ENCODE measurements at regions not wholly inside any gene's neighbourhood (a gene's known extent, or its start where the extent isn't known, plus 50 kb on each side); places are given as distances from the start of the nearest gene placed in this dataset.

- intact Hi-C loops (cut with micrococcal nuclease) (no loop called here), dilution Hi-C loops (cut with MboI; ENCODE audit: extremely low pct_ligation_motif_present, low sequenced_read_pairs) (no loop called here)
- no peak for DNase-seq (ENCODE audit: low read depth, low spot score)
- Histone ChIP-seq H3K27ac (ENCODE audit: insufficient read depth, low read depth, low read length) (no peak overlapping the region), H3K27me3 (ENCODE audit: control insufficient read depth in 2 of 2, insufficient read depth in 2 of 2, low read length in 2 of 2) (peaks cover 0 to 2% of the 10 kb centered on the region in 2 experiments), H3K36me3 (ENCODE audit: control insufficient read depth in 2 of 2, extremely low read depth in 1 of 2, insufficient read depth in 2 of 2, low read length in 2 of 2) (no peaks in the 10 kb centered on the region), H3K9ac (replicated peaks; ENCODE audit: extremely low read depth, insufficient read depth, low read length) (no peak overlapping the region), H3K4me2 (ENCODE audit: insufficient read depth, low read length) (no peak overlapping the region), H3K79me2 (ENCODE audit: control insufficient read depth, insufficient read depth, low read length) (no peaks in the 10 kb centered on the region), H4K20me1 (replicated peaks; ENCODE audit: control insufficient read depth, extremely low read depth, insufficient read depth, low read length) (no peaks in the 10 kb centered on the region), H2AFZ (ENCODE audit: low read depth, low read length) (no peak overlapping the region), H3K4me3 (replicated peaks in 1 of 3; ENCODE audit: insufficient read depth in 1 of 3, low read depth in 1 of 3, low read length in 3 of 3) (no peak overlapping the region), H3K9me3 (replicated peaks; ENCODE audit: control insufficient read depth, insufficient read depth, low read length) (no peaks in the 10 kb centered on the region), H3K4me1 (ENCODE audit: control insufficient read depth, extremely low read depth, insufficient read depth, low read length) (no peaks in the 10 kb centered on the region), H3K9me1 (replicated peaks; ENCODE audit: control insufficient read depth, extremely low read depth, insufficient read depth, low read length) (no peaks in the 10 kb centered on the region)
- POLR2A ChIA-PET: no interaction called here
- BruUV-seq (replicated peaks): no TSS peak
- TF ChIP-seq FOS (IDR thresholded peaks at IDR 0.05; ENCODE audit: borderline replicate concordance, insufficient read depth, low read length): no peak
- TF ChIP-seq MYC (IDR thresholded peaks at IDR 0.05; ENCODE audit: low read depth, low read length): no peak
- no peak for TF ChIP-seq JUN (IDR thresholded peaks at IDR 0.05; ENCODE audit: borderline replicate concordance, insufficient read depth, insufficient read length, low read depth)
- TF ChIP-seq POLR2A (IDR thresholded peaks at IDR 0.05; ENCODE audit: low read depth, low read length): no peak
- TF ChIP-seq POLR2AphosphoS5 (IDR thresholded peaks at IDR 0.05; ENCODE audit: insufficient read depth, low read depth, low read length): no peak
- TF ChIP-seq EZH2 (IDR thresholded peaks at IDR 0.05; ENCODE audit: borderline replicate concordance, low read depth, low read length, severe bottlenecking): no peak
- CTCF ChIA-PET: interaction anchor here (1.2 kb wide), 1 partner anchor 8 kb away, joined by 3 read pairs; no protein-coding TSS in a partner anchor
- FAIRE-seq: no peak
Observed at GRCh38 chr4:112003231-112003907, 141.9 kb upstream of the FAM241A start.

DNA sequence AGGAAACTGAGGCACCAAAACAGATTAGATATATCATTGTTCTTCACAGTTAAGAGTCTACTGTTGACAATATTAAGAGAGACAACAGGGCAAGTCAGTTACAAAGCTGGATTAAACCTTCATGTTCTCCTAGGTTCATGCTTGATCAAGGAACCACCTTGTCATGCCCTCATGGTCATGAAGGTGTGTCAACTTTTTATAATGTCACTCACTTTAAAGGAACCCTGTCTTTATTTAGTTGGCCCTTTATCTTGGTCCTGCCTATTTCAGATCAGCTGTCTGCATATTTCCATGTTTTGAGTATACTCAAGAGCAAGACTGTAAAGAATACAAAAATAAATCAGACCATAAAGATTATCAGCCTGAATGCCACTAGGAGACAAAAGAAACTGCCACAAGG lies 140.2 kb upstream of the FAM241A start:
- Histone ChIP-seq H3K9me1 (replicated peaks; ENCODE audit: control insufficient read depth, extremely low read depth, insufficient read depth, low read length) (no peaks in the 10 kb centered on the region), H3K9ac (replicated peaks; ENCODE audit: extremely low read depth, insufficient read depth, low read length) (no peak overlapping the region), H3K4me2 (ENCODE audit: insufficient read depth, low read length) (no peak overlapping the region), H2AFZ (ENCODE audit: low read depth, low read length) (no peak overlapping the region), H3K79me2 (ENCODE audit: control insufficient read depth, insufficient read depth, low read length) (no peaks in the 10 kb centered on the region), H3K9me3 (replicated peaks; ENCODE audit: control insufficient read depth, insufficient read depth, low read length) (no peaks in the 10 kb centered on the region), H3K27ac (ENCODE audit: insufficient read depth, low read depth, low read length) (no peak overlapping the region), H3K4me3 (replicated peaks in 1 of 3; ENCODE audit: insufficient read depth in 1 of 3, low read depth in 1 of 3, low read length in 3 of 3) (no peak overlapping the region), H3K36me3 (ENCODE audit: control insufficient read depth in 2 of 2, extremely low read depth in 1 of 2, insufficient read depth in 2 of 2, low read length in 2 of 2) (no peaks in the 10 kb centered on the region), H4K20me1 (replicated peaks; ENCODE audit: control insufficient read depth, extremely low read depth, insufficient read depth, low read length) (no peaks in the 10 kb centered on the region), H3K4me1 (ENCODE audit: control insufficient read depth, extremely low read depth, insufficient read depth, low read length) (no peaks in the 10 kb centered on the region), H3K27me3 (ENCODE audit: control insufficient read depth in 2 of 2, insufficient read depth in 2 of 2, low read length in 2 of 2) (peaks cover 0 to 4% of the 10 kb centered on the region in 2 experiments)
- TF ChIP-seq POLR2A (IDR thresholded peaks at IDR 0.05; ENCODE audit: low read depth, low read length) (no peak), GATA2 (IDR thresholded peaks at IDR 0.05; ENCODE audit: insufficient read depth, insufficient read length, low read depth, low read length) (no peak), MYC (IDR thresholded peaks at IDR 0.05; ENCODE audit: low read depth, low read length) (no peak), EZH2 (IDR thresholded peaks at IDR 0.05; ENCODE audit: borderline replicate concordance, low read depth, low read length, severe bottlenecking) (no peak), MAX (IDR thresholded peaks at IDR 0.05; ENCODE audit: insufficient read depth, insufficient read length) (no peak), JUN (IDR thresholded peaks at IDR 0.05; ENCODE audit: borderline replicate concordance, insufficient read depth, insufficient read length, low read depth) (no peak), CTCF (IDR thresholded peaks at IDR 0.05; ENCODE audit: extremely low read depth in 1 of 2, insufficient read depth in 1 of 2, low read depth in 1 of 2, low read length in 2 of 2) (no peak), POLR2AphosphoS5 (IDR thresholded peaks at IDR 0.05; ENCODE audit: insufficient read depth, low read depth, low read length) (no peak), FOS (IDR thresholded peaks at IDR 0.05; ENCODE audit: borderline replicate concordance, insufficient read depth, low read length) (no peak)
- ChIA-PET POLR2A (no interaction called here), CTCF (interaction anchor here (1.0 to 4.3 kb wide), 2 partner anchors 11 to 26 kb away, joined by 4 to 15 read pairs; no protein-coding TSS in a partner anchor)
- DNase-seq (ENCODE audit: low read depth, low spot score) (no peak), FAIRE-seq (no peak)
- dilution Hi-C loops (cut with MboI; ENCODE audit: extremely low pct_ligation_motif_present, low sequenced_read_pairs): no loop called here
- intact Hi-C loops (cut with micrococcal nuclease): no loop called here
- no TSS peak for BruUV-seq (replicated peaks)

Data from endothelial cell of umbilical vein (primary cell).